ENCODE measurements at regions not wholly inside any gene's neighbourhood (a gene's known extent, or its start where the extent isn't known, plus 50 kb on each side); places are given as distances from the start of the nearest gene placed in this dataset.
"Not testable (repeated sequence)": the region's sequence is repeated elsewhere in the genome, so short reads cannot be mapped to it uniquely, and the experiment has no call there.

DNA sequence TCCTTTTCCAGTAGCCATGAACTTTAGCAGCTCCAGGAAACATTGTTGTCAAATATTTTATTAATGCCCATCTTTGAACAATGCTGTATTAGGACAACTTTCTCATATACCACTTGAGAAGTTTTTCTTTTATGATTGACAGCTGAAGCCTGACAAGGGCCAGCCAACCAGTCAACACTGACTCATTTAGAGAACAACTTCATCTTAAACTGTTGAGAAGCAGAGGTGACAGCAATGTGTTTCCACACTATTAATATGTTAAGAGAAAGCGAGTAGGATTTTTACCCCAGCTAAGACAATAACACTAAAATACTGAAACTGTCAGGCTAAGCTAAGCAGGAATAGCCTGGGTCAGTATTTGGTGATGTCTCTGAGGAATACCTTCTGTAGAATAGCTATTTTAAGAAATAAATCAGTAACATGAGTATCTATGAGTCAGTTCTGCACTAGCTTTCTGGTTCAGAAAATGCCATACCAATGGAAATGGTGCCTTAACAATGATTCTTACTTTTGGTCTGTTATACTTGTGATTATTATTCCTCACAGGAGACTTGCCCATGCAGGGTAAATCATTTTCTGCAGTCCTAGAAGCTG lies 168.8 kb upstream of the POT1 start:
- DNase-seq = no peak

DNA sequence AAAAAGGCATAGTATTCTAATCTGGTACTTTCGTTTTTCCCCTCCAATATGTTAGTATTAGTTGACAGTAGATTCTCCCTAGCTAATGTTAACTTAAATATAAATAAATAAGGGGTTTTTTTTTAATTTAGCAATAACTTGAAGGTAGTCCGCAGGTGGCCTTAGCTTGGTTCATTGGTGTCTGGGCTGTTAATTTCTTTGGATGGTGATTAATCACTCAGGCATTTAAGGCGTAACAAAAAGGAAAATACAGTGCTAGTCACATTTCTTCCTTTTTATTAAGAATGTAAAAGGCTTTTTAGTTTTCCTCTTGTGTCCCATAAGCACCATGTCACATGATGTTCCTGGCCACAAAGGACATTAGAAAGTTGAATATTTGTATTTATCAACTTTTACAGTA lies 161.0 kb upstream of the POT1 start:
- DNase-seq = no peak

GRCh38 chr7:125089171-125089570 lies 159.5 kb upstream of the POT1 start:
- DNase-seq = no peak

- no peak for DNase-seq
Observed at GRCh38 chr7:125088555-125088954, 158.9 kb upstream of the POT1 start.

DNA sequence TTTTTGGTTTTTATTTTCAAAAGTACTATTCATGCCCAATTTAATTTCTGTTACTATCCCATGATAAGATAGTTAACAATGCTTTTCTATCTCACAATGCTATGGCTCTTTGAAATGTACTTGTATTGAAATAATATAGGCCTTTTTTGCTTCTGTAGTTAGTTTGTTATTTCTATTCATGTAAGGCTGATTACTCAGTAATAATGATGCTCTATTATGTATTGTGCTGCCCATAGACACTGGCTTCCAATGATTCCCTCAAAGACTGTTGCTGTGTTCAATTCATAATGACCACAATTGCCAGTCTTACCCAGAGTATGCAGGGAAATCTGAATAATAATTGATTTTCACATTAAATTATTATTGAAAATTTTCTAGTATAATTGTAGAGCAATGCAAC lies 155.5 kb upstream of the POT1 start:
- no peak for DNase-seq

GRCh38 chr7:125084196-125084595 lies 154.6 kb upstream of the POT1 start:
- no peak for DNase-seq

GRCh38 chr7:125074141-125074540 lies 144.5 kb upstream of the POT1 start:
- DNase-seq = no peak

DNA sequence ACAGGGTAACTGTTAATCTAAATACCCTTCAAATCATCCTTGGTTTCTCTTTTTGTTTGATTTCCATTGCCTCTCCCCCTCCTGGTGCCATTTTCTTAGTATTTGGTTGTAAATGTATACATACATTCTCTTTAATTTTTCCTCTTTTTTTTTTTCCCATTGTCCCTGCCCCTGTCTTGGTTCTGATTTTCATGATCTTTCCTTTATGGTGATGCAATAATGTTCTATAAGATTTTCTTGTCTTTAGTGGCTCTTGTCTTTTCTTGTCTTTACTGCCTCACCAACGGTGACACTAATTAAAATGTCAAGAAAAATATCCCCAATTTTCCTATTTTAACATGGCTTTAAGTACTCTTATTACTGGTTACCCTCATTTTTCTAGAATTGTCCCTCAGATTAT lies 135.9 kb upstream of the POT1 start:
- no peak for DNase-seq

DNA sequence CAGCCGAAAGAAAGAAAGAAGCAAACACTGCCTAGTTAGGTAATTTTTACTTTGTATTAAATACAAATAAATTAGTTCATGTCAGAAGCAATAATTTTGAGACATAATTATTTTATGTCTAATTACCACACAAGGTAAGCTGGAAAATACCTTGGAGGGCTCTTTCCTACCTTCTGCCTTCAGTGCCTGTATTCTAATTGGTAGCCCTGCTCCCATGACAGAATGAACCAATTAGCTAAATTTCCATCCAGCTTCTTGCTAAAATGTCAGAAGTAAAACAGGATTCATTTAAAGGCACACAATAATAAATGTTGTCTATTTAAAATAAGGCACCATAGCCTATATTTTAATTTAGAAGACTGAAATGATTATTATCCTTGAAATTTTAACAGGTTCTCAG lies 135.4 kb upstream of the POT1 start:
- no peak for DNase-seq

GRCh38 chr7:125061776-125062397 lies 132.3 kb upstream of the POT1 start:
- DNase-seq = no peak

DNA sequence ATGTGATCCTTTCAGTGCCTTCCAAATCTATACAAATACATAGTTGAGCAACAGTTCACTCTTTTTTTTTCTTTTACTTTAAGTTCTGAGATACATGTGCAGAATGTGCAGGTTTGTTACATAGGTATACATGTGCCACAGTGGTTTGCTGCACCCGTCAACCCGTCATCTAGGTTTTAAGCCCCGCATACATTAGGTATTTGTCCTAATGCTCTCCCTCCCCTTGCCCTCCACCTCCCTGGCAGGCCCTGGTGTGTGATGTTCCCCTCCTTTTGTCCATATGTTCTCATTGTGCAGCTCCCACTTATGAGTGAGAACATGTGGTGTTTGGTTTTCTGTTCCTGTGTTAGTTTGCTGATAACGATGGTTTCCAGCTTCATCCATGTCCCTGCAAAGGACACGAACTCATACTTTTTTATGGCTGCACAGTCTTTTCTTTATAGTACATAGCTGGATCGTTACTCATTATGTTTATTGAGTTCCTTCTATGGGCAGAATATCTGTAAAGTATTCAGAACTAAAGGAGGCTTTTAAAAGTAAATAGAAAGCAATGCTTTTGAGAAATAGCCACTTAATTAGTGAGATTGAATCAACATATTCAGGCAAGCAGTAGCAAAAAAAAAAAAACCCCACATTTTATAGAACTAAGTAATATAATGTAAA lies 131.6 kb upstream of the POT1 start:
- not testable (repeated sequence) for DNase-seq

GRCh38 chr7:125059861-125060456 lies 130.3 kb upstream of the POT1 start:
- DNase-seq = peak; percentile 2

GRCh38 chr7:125057963-125058362 lies 128.3 kb upstream of the POT1 start:
- no peak for DNase-seq

GRCh38 chr7:125055376-125055775 lies 125.8 kb upstream of the POT1 start:
- no peak for DNase-seq

- no peak for DNase-seq
Observed at GRCh38 chr7:125046767-125047166, 117.1 kb upstream of the POT1 start.

GRCh38 chr7:125033506-125033905 lies 103.9 kb upstream of the POT1 start:
- DNase-seq = no peak

DNA sequence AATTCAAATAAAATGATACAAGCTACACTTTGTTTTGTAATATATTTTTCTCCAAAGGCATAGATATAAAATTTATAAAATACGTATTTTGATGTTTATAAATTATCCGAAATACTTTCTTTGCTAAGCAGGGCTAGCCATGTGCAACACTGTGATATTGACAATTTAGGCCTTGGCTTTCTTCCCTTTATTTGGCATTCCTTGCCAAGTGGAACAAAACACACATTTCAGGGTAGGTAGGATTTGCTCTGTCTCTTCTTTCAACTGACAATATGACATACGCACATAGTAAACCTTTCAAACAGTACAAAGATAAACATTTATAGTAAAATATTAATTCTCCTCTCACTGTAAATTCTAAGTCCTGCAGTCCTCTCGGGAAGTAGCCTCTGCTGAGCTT lies 103.3 kb upstream of the POT1 start:
- DNase-seq = no peak

- DNase-seq = no peak
Observed at GRCh38 chr7:125030756-125031387, 101.2 kb upstream of the POT1 start.

GRCh38 chr7:125025620-125026019 lies 96.0 kb upstream of the POT1 start:
- peak; percentile 4 for DNase-seq

DNA sequence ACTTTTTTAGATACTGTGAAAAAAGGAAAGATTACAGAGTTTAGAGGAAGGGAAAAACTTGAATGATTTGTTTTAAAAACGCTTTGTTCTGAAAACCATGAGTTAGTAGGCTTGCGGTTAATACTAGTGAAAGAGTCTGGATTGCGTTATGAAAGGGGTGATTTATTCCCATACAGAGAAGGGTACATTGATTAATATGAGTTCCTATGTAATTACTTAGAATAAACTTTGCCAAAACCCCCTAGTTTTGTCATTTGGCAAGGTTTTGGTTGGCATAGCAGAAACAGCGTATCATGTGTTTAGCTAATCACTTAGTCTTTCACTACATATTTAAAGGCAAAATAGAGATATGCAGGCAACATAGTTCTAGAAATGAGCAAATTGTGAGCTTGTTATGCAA lies 91.2 kb upstream of the POT1 start:
- no peak for DNase-seq

DNA sequence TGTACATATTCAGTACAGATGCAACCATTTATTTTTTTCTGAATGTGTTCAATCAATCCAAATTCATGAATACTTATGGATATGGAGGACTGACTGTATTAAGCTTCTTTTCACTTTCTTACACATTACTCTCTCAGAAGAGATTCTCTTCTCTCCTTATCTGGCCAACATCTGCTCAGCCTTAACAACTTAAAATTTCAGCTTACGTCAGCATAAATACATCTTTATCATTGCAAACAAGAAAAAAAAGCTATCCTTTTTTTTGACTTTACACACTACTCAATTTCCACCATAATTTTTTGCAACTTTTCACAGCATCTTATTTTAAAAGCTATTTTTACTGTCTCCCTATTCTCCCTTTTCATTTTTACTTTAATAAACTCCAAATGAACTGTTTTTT lies 80.9 kb upstream of the POT1 start:
- no peak for DNase-seq

DNA sequence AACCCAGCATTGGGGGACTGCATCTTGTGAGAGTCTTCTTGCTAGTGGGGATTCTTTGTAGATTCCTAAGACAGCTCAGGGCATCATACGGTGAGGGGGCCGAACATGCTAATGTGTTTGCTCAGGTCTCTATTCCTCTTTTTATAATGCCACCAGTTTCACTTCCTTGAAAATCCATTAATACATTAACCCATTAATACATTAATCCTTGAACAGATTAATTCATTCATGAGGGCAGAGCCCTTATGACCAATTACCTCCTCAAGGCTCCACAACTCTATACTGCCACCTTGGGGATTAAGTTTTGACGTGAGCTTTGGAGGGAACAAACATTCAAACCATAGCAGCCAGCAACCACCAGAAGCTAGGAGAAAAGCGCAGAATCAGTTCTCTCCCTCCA lies 67.2 kb upstream of the POT1 start:
- DNase-seq = no peak

GRCh38 chr7:124992851-124993562 lies 63.4 kb upstream of the POT1 start:
- DNase-seq = no peak
